H1 (cell line): ENCODE measurements at regions not wholly inside any gene's neighbourhood (a gene's known extent, or its start where the extent isn't known, plus 50 kb on each side); places are given as distances from the start of the nearest gene placed in this dataset.

Experiments
- CTCF ChIA-PET: fragments of 300-600 bp; sonication (Branson Sonifier 250); formaldehyde crosslinking; loops from one replicate; lab custom pipeline; 2021; ENCODE audit not compliant: partially characterized antibody; lab: Charles Lee
- POLR2A ChIA-PET: fragments of 300-600 bp; sonication (Branson Sonifier 250); formaldehyde crosslinking; loops from one replicate; lab custom pipeline; 2021; ENCODE audit warnings: inconsistent platforms; ENCODE audit not compliant: partially characterized antibody; lab: Charles Lee
- DNase-seq, 2 experiments: peaks; one replicate each; pipeline versions ENCODE4 v3.0.0 to v3.0.0-alpha.2; 2010 to 2022; ENCODE audit warnings: low spot score in 2 of 2, low read depth in 1 of 2, mixed read lengths in 1 of 2
- FAIRE-seq: peaks from 2 replicates; lab custom pipeline; 2011; peaks lifted over from hg19 to GRCh38; lab: Jason Lieb, UNC
- H2AFZ ChIP-seq: 2 replicates; pipeline ENCODE4 v1.8.1; 2012; ENCODE audit warnings: low read length, inconsistent platforms
- H2AK5ac ChIP-seq: 2 replicates; pipeline ENCODE4 v1.6.1; 2013; ENCODE audit warnings: low read depth, low read length
- H2BK120ac ChIP-seq: replicated peaks from 2 replicates; pipeline ENCODE3; 2013; ENCODE audit warnings: low read depth, low read length, inconsistent platforms
- H2BK12ac ChIP-seq: 2 replicates; pipeline ENCODE4 v1.6.1; 2013; ENCODE audit warnings: low read depth, low read length
- H2BK15ac ChIP-seq: 2 replicates; pipeline ENCODE4 v1.6.1; 2013; ENCODE audit warnings: low read length
- H2BK20ac ChIP-seq: 2 replicates; pipeline ENCODE4 v1.6.1; 2013; ENCODE audit warnings: low read length
- H2BK5ac ChIP-seq: 2 replicates; pipeline ENCODE4 v1.6.1; 2013; ENCODE audit warnings: low read depth, low read length
- H3K14ac ChIP-seq: 2 replicates; pipeline ENCODE4 v1.6.1; 2013; ENCODE audit warnings: inconsistent platforms; ENCODE audit not compliant: insufficient read length
- H3K18ac ChIP-seq: 2 replicates; pipeline ENCODE4 v1.6.1; 2013; ENCODE audit warnings: low read length; ENCODE audit errors: extremely low read depth
- H3K23ac ChIP-seq: 2 replicates; pipeline ENCODE4 v1.6.1; 2013; ENCODE audit warnings: inconsistent platforms; ENCODE audit not compliant: insufficient read length
- H3K23me2 ChIP-seq: 2 replicates; pipeline ENCODE4 v1.6.1; 2013; ENCODE audit warnings: low read depth, low read length
- H3K27ac ChIP-seq: 2 replicates; pipeline ENCODE4 v1.6.1; 2011; ENCODE audit warnings: low read depth, low read length, inconsistent platforms
- H3K27me3 ChIP-seq, 4 experiments: replicated peaks in 1 of 4; 1 replicate in 1 of 4; 2 replicates in 3 of 4; pipeline versions ENCODE4 v1.6.1 to v1.8.1; 2011 to 2013; ENCODE audit warnings: low read length in 3 of 4, mild to moderate bottlenecking in 3 of 4, inconsistent platforms in 2 of 4, mixed read lengths in 2 of 4, moderate library complexity in 1 of 4; ENCODE audit not compliant: control insufficient read depth in 3 of 4, insufficient read depth in 3 of 4; ENCODE audit errors: extremely low read depth in 1 of 4
- H3K36me3 ChIP-seq, 4 experiments: 2 replicates each; pipeline versions ENCODE4 v1.6.1 to v1.8.1; 2011 to 2013; ENCODE audit warnings: mild to moderate bottlenecking in 4 of 4, low read length in 3 of 4, moderate library complexity in 2 of 4, control low read depth in 1 of 4, inconsistent platforms in 1 of 4; ENCODE audit not compliant: insufficient read depth in 4 of 4, control insufficient read depth in 2 of 4
- H3K4ac ChIP-seq: replicated peaks from 2 replicates; pipeline ENCODE3; 2013; ENCODE audit warnings: low read length, low read depth, mixed read lengths, inconsistent platforms; ENCODE audit not compliant: insufficient read length
- H3K4me1 ChIP-seq, 4 experiments: replicated peaks in 1 of 4; 1 replicate in 1 of 4; 2 replicates in 3 of 4; pipeline versions ENCODE4 v1.6.1 to v1.8.1; 2011 to 2013; ENCODE audit warnings: low read length in 3 of 4, inconsistent platforms in 2 of 4, mixed read lengths in 1 of 4; ENCODE audit not compliant: insufficient read depth in 4 of 4, control insufficient read depth in 3 of 4
- H3K4me2 ChIP-seq, 2 experiments: 2 replicates each; pipeline versions ENCODE4 v1.6.1 to v1.8.1; 2011 to 2013; ENCODE audit warnings: low read depth in 2 of 2, low read length in 2 of 2, control low read depth in 1 of 2, inconsistent platforms in 1 of 2, mild to moderate bottlenecking in 1 of 2; ENCODE audit not compliant: insufficient read depth in 1 of 2
- H3K4me3 ChIP-seq, 4 experiments: fragments of 200-600, 300-600 bp in 1 of 4; sonication (generic), shearing (Covaris generic), sonication (Bioruptor Twin) in 1 of 4; 2 replicates each; pipeline versions ENCODE4 v1.5.1 to v1.8.1; 2011 to 2016; ENCODE audit warnings: low read length in 4 of 4, low read depth in 3 of 4, control low read depth in 2 of 4, inconsistent platforms in 2 of 4, mild to moderate bottlenecking in 2 of 4, mixed read lengths in 1 of 4, moderate library complexity in 1 of 4; ENCODE audit not compliant: insufficient read depth in 2 of 4; ENCODE audit errors: extremely low read depth in 1 of 4
- H3K56ac ChIP-seq: replicated peaks from 2 replicates; pipeline ENCODE3; 2013; ENCODE audit warnings: low read depth, mild to moderate bottlenecking, mixed read lengths, low read length, inconsistent platforms; ENCODE audit not compliant: insufficient read length
- H3K79me1 ChIP-seq: 2 replicates; pipeline ENCODE4 v1.6.1; 2013; ENCODE audit warnings: low read depth, low read length, control low read depth
- H3K79me2 ChIP-seq, 2 experiments: 2 replicates each; pipeline versions ENCODE4 v1.6.1 to v1.8.1; 2012 to 2013; ENCODE audit warnings: low read length in 2 of 2, mild to moderate bottlenecking in 2 of 2, inconsistent platforms in 1 of 2; ENCODE audit not compliant: insufficient read depth in 2 of 2, control insufficient read depth in 1 of 2
- H3K9ac ChIP-seq, 4 experiments: replicated peaks in 1 of 4; 1 replicate in 1 of 4; 2 replicates in 3 of 4; pipeline versions ENCODE4 v1.6.1 to v1.8.1; 2011 to 2013; ENCODE audit warnings: low read depth in 3 of 4, low read length in 3 of 4, control low read depth in 2 of 4, mild to moderate bottlenecking in 2 of 4, moderate library complexity in 2 of 4, inconsistent platforms in 1 of 4; ENCODE audit errors: extremely low read depth in 1 of 4
- H3K9me3 ChIP-seq, 2 experiments: 2 replicates each; pipeline versions ENCODE4 v1.6.1 to v1.8.1; 2012 to 2013; ENCODE audit warnings: mild to moderate bottlenecking in 2 of 2, moderate library complexity in 2 of 2, control low read depth in 1 of 2, inconsistent platforms in 1 of 2, low read depth in 1 of 2, low read length in 1 of 2, mixed read lengths in 1 of 2; ENCODE audit not compliant: insufficient read depth in 2 of 2
- H4K20me1 ChIP-seq, 2 experiments: replicated peaks in 1 of 2; 2 replicates each; pipeline versions ENCODE3 to v1.8.1; 2011 to 2013; ENCODE audit warnings: inconsistent platforms in 2 of 2, low read length in 2 of 2, mild to moderate bottlenecking in 1 of 2; ENCODE audit not compliant: insufficient read depth in 2 of 2, control insufficient read depth in 1 of 2
- H4K5ac ChIP-seq: 2 replicates; pipeline ENCODE4 v1.6.1; 2013; ENCODE audit warnings: low read length, low read depth, mixed read lengths, inconsistent platforms; ENCODE audit not compliant: insufficient read length
- H4K8ac ChIP-seq: 2 replicates; pipeline ENCODE4 v1.8.0; 2013; ENCODE audit warnings: mild to moderate bottlenecking, moderate library complexity, low read length, inconsistent platforms; ENCODE audit not compliant: insufficient read depth; ENCODE audit errors: extremely low read depth
- H4K91ac ChIP-seq: replicated peaks from 2 replicates; pipeline ENCODE3; 2013; ENCODE audit warnings: low read length, mixed read lengths, inconsistent platforms; ENCODE audit not compliant: insufficient read length
- BCL11A ChIP-seq, 2 experiments: IDR thresholded peaks; one replicate each; pipeline ENCODE4 v1.6.1; 2011; ENCODE audit warnings: low read depth in 2 of 2, low read length in 2 of 2, mild to moderate bottlenecking in 2 of 2
- BRCA1 ChIP-seq: IDR thresholded peaks from 2 replicates; pipeline ENCODE4 v1.6.1; 2012; ENCODE audit warnings: low read depth, low read length, improper control_type of control experiment
- CREB1 ChIP-seq: IDR thresholded peaks from 2 replicates; pipeline ENCODE4 v1.6.1; 2012; ENCODE audit warnings: inconsistent platforms
- JUND ChIP-seq: IDR thresholded peaks from 2 replicates; pipeline ENCODE4 v1.6.1; 2011; ENCODE audit warnings: mild to moderate bottlenecking, improper control_type of control experiment, low read length
- NANOG ChIP-seq: IDR thresholded peaks from 2 replicates; pipeline ENCODE4 v1.6.1; 2011; ENCODE audit warnings: low read length, low read depth, mild to moderate bottlenecking, inconsistent platforms; ENCODE audit not compliant: insufficient read depth, poor library complexity, severe bottlenecking
- RNF2 ChIP-seq: fragments of 200-900, 300-1000 bp; sonication (generic); IDR thresholded peaks from 2 replicates; pipeline ENCODE4 v1.7.1; 2016; ENCODE audit warnings: borderline replicate concordance, low read depth, mild to moderate bottlenecking, antibody characterized with exemption, low read length; ENCODE audit not compliant: poor library complexity, severe bottlenecking; ENCODE audit errors: missing control alignments
- SP4 ChIP-seq: IDR thresholded peaks from 2 replicates; pipeline ENCODE4 v1.6.1; 2012; ENCODE audit warnings: low read length, inconsistent platforms
- TBP ChIP-seq: IDR thresholded peaks from 2 replicates; pipeline ENCODE4 v1.6.1; 2011; ENCODE audit warnings: low read depth, low read length, improper control_type of control experiment
- WGBS, 2 experiments: shearing (Covaris generic) in 1 of 2; methylation state at CpG; one replicate each; pipeline versions ENCODE4 v1.1.6 to v1.1.7; 2013 to 2015; ENCODE audit warnings: low lambda C conversion rate in 2 of 2, mixed read lengths in 2 of 2, inconsistent platforms in 1 of 2, low coverage in 1 of 2, missing lambda C conversion rate in 1 of 2; ENCODE audit not compliant: insufficient replicate concordance in 2 of 2, insufficient coverage in 1 of 2, insufficient read length in 1 of 2; ENCODE audit errors: extremely low coverage in 1 of 2, missing lambda C conversion rate in 1 of 2; 5-methylcytosine and 5-hydroxymethylcytosine counted together
- TF ChIP-seq, protein P1 (sequence below): IDR thresholded peaks from 2 replicates; pipeline ENCODE4 v1.6.1; 2011; ENCODE audit warnings: low read length, improper control_type of control experiment
- TF ChIP-seq, protein P2 (sequence below): IDR thresholded peaks from 2 replicates; pipeline ENCODE4 v1.6.1; 2011; ENCODE audit warnings: low read depth, mild to moderate bottlenecking, low read length; ENCODE audit not compliant: insufficient read depth
- TF ChIP-seq, protein P3 (sequence below): IDR thresholded peaks from 2 replicates; pipeline ENCODE4 v1.6.1; 2012; ENCODE audit warnings: low read length, inconsistent platforms

DNA sequence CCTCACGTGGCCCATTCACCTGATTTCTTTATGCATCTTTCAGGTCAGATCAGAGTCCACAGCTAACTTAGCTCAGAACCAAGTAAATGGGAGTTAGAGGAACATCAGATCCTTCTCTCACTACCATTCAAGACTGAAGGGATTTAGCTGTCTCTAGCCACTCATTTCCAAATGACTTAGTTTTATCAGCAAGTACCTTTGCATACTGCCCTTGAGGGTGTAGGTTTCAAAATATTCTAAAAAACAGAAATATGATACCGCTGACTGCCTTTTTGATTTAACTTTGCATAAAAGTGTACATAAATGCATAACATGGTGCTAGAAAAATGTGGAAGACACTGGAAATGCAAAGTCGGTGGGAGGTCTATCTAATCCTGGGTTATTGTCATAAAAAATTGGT lies 500.6 kb upstream of the CHORDC1 start:
- no peaks in the 10 kb centered on the region for H3K36me3 ChIP-seq
- H2BK120ac ChIP-seq: no peak overlapping the region
- no peak overlapping the region for H3K27ac ChIP-seq
- H2AK5ac ChIP-seq: no peak overlapping the region
- no peak overlapping the region for H3K18ac ChIP-seq
- H4K5ac ChIP-seq: no peak overlapping the region
- H3K14ac ChIP-seq: no peak overlapping the region
- H2AFZ ChIP-seq: no peak overlapping the region
- no peaks in the 10 kb centered on the region for H3K4me1 ChIP-seq
- no peak overlapping the region for H2BK5ac ChIP-seq
- H2BK20ac ChIP-seq: no peak overlapping the region
- H4K91ac ChIP-seq: no peak overlapping the region
- no peak overlapping the region for H3K4ac ChIP-seq
- no peak overlapping the region for H2BK15ac ChIP-seq
- H3K23ac ChIP-seq: no peak overlapping the region
- H4K20me1 ChIP-seq: no peaks in the 10 kb centered on the region
- 96% methylated on average over 3 of the region's 3 CpGs; no CpG with 5 or more reads in 1 of the 2 experiments for WGBS, 2 experiments
- FAIRE-seq (no peak), DNase-seq (no peak)
- H3K56ac ChIP-seq: no peak overlapping the region
- H3K79me2 ChIP-seq: no peaks in the 10 kb centered on the region
- H3K23me2 ChIP-seq: no peaks in the 10 kb centered on the region
- no peaks in the 10 kb centered on the region for H3K27me3 ChIP-seq
- CTCF ChIA-PET: interaction anchor here (0.5 kb wide), 1 partner anchor 170 kb away, joined by 3 read pairs; no protein-coding TSS in a partner anchor
- no peaks in the 10 kb centered on the region for H3K9me3 ChIP-seq
- no peak overlapping the region for H3K4me3 ChIP-seq
- H4K8ac ChIP-seq: no peak overlapping the region
- POLR2A ChIA-PET: no interaction called here
- H3K79me1 ChIP-seq: no peaks in the 10 kb centered on the region
- H3K4me2 ChIP-seq: no peak overlapping the region
- H2BK12ac ChIP-seq: no peak overlapping the region
- no peak overlapping the region for H3K9ac ChIP-seq
- TF ChIP-seq, protein P1, sequence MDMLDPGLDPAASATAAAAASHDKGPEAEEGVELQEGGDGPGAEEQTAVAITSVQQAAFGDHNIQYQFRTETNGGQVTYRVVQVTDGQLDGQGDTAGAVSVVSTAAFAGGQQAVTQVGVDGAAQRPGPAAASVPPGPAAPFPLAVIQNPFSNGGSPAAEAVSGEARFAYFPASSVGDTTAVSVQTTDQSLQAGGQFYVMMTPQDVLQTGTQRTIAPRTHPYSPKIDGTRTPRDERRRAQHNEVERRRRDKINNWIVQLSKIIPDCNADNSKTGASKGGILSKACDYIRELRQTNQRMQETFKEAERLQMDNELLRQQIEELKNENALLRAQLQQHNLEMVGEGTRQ: no peak
- TF ChIP-seq, protein P2, sequence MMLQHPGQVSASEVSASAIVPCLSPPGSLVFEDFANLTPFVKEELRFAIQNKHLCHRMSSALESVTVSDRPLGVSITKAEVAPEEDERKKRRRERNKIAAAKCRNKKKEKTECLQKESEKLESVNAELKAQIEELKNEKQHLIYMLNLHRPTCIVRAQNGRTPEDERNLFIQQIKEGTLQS: no peak
- no peak for TF ChIP-seq JUND
- no peak for TF ChIP-seq RNF2
- no peak for TF ChIP-seq TBP
- TF ChIP-seq BCL11A (IDR thresholded peaks at IDR 0.05; ENCODE audit: low read depth in 2 of 2, low read length in 2 of 2): no peak
- no peak for TF ChIP-seq CREB1
- TF ChIP-seq BRCA1: no peak
- TF ChIP-seq NANOG: no peak
- TF ChIP-seq, protein P3, sequence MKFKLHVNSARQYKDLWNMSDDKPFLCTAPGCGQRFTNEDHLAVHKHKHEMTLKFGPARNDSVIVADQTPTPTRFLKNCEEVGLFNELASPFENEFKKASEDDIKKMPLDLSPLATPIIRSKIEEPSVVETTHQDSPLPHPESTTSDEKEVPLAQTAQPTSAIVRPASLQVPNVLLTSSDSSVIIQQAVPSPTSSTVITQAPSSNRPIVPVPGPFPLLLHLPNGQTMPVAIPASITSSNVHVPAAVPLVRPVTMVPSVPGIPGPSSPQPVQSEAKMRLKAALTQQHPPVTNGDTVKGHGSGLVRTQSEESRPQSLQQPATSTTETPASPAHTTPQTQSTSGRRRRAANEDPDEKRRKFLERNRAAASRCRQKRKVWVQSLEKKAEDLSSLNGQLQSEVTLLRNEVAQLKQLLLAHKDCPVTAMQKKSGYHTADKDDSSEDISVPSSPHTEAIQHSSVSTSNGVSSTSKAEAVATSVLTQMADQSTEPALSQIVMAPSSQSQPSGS: no peak
- no peak for TF ChIP-seq SP4
